ENCODE measurements at regions not wholly inside any gene's neighbourhood (a gene's known extent, or its start where the extent isn't known, plus 50 kb on each side); places are given as distances from the start of the nearest gene placed in this dataset.

DNA sequence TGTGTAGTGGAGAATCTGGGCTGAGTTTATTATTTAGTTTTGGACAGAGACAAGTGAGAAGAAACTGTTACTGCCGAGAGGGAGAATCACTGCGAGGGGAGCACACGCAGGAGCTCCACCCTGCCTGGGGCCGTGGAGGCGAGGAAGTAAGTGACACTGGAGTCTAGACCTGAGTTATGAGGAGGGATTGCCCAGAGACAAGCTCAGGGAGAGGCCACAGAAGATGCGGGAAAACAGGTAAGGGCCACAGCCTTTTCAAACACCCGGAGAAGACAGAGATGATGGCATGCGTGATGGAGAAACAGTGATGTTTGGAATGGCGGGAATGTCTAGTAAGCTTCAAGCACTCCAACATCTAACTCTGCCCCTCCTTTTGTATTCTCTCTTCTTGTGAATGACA is 84.1 kb downstream of the TNFSF11 start:
- no peak for DNase-seq (ENCODE audit: low read depth)

DNA sequence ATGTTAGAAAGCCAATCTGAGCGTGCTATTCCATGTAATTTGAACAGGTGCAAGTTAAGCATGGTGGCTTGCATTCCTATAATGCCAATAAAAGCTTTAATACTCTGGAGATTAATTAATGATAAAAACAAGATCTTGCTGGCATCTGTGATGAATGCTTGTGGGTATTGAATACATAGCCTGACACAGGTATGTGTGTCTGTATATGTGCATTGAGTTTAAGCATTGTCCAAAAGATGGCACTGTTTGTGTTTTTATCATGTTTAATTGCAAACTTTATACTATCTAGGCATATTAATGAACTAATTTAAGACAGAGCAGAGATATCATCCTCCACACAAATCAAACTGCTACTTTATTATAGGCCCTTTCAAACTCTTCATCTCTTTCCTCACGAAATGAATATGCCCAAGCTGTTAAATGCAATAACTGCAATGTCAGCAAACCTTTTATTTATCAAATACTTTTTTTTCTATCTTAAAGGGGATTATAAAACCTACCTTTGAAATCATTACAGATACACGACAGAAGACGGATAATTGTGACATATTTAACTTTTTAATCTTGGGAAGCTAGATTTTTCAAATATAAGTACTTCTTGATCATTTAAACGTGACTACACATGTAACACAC is 86.5 kb downstream of the TNFSF11 start:
- DNase-seq (ENCODE audit: low read depth) = peak; percentile 20

DNA sequence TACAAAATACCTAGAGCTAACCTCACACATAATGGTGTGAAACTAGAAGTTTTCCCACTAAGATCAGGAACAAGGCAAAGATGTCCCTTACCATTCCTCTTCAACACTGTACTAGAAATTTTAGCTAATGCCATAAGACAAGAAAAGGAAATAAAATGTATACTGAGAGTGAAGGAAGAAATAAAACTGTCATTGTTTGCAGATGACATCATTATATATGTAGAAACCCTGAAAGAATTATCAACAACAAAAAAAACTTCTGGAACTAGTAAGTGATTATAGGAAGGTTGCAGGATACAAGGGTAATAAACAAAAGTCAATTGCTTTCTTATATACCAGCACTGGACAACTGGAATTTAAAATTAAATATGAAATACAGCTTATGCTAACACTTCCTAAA is 93.7 kb downstream of the TNFSF11 start:
- no peak for DNase-seq (ENCODE audit: low read depth)

DNA sequence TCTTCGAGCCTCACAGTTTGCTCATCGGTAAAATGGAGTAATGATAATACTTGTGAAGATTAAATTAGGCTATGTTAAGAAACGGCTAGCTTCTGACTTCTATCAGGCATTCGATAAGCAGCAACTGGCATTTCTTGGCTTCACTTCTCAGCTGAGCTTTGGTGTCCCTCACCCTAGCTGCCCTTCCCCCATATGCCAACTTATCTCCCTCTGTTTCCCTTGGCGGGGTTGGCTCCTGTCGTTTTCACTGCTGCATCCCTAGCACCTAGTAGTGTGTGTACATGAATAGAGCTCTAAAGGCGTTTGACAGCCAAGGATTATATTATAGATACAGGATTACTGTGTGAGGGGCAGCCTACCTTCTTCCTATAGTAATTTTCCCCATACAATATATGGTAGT is 97.5 kb downstream of the TNFSF11 start:
- DNase-seq (ENCODE audit: low read depth) = no peak

DNA sequence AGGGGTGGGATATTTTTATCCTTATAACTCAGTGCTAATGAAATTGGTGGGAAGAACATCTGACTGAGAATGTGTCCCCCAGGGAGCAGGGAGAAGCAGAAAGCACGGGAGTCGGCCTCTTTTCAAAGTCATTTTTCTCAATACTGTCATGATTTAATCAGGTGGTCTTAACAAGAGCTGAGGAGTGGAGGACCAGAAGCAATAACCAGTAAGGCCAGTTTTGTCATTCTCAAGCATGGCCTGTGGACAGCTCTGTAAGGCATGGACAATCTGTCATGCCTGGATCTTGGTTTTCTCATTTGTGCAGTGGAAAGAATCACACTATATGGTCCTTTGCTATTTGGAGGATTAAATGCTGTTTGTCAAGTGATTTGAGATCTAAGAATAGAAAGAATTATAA is 99.7 kb downstream of the TNFSF11 start:
- no peak for DNase-seq (ENCODE audit: low read depth)

DNA sequence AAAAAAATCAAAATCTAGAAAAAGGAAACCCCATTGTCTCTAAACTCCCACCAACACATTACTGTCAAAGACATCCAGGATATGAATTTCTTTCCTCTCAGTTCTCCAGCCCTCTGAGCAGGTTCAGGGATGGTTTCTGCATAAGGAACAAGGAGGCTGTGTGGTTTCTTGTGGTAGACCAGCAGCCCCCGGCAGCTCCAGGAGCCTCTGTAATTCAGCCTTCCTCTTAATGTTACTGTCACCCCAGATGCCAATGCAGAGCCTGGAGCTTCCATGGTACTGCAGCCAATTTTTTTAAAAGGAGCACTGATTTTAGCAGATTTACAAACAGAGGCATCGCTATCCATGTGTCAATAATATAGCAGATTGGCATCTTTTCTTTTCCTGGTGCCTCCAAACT is 100.6 kb upstream of the FAM216B start:
- no peak for DNase-seq (ENCODE audit: low read depth)

DNA sequence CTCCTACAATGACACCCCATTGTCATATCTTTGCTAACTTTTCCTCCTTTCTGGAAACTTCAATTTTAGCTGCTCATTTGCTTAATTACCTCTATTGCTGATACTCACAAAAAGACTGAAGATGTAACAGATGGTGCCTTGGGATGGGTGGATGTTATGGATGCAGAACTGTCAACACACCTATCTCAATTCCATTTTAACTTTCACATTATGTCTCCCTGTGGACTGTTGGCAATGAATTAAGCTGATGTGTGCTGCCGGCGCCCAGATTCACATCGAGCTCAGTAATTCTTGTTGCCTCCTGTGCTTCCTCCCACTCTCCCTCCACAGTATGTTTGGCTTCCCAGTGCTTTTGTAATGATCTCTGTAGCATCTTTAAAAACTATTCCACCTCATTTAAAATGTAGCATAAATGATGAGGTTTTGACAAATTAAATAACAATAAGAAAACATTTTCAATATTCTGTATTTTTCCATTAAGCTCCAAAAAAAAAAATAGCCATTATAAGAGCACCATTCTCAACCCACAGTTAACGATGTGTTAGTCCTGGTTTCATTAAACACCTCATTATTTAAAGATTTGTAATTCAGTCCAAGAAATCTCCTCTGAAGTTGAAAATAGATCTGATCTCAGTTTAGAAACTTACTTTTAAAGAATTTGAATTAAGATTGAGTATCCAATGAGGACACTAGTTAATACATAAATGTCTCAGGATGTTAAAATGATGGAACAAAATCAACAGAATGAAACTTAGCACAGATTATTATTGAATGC is 99.9 kb upstream of the FAM216B start:
- DNase-seq (ENCODE audit: low read depth) = no peak

DNA sequence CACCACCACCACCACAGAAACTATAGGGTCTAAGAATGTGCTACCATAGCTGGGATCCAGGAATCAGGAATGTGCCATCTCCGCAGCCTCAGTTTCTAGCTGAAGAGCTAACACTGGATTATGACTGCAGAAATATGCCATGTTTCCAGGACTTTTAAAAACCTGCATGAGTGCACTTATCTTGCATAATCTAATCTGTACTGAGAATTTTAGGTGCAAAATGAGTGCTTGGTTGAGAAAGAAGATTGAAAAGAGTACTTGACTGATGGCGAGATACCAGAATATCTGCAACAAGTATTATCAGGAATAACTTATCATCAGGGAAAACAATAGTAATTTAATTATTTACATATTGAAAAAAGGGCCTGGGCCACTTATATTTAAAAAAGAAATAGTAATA is 97.2 kb upstream of the FAM216B start:
- DNase-seq (ENCODE audit: low read depth) = no peak

DNA sequence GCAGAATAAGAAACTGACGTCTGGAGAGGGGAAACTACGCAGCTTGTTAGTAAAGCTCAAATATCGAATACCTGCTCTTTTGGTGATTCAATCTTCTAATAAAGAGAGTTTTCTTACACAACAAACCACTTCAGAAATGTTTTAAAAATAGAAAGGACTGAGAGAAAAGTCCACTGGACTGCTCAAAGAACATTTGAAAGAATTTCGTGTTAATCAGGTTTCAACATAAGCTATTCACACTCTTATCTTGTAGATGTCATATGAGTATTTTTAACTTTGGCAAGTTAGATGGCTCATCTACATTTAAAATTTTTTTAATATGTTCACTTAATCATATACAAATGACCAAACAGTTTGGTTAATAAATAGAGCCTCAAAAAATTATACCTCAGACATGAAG is 95.6 kb upstream of the FAM216B start:
- DNase-seq (ENCODE audit: low read depth) = no peak

DNA sequence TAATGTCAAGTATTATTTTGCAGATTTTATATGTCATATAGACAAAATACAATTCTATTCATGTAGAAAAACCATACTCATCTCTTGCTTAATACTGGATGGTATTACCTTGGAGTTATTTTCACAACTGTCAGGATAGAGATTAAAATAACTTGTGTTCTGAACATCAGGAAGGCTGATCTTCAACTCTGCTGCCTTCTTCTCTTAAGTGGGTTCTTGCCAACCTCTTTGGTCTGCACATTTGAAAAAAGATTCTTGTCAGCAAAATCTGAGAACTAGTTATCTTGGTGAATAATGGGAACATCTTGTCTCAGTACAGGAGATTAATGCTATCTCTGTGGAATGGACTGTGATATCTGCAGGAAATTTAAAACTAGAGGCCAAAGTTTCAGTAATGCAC is 95.2 kb upstream of the FAM216B start:
- no peak for DNase-seq (ENCODE audit: low read depth)

DNA sequence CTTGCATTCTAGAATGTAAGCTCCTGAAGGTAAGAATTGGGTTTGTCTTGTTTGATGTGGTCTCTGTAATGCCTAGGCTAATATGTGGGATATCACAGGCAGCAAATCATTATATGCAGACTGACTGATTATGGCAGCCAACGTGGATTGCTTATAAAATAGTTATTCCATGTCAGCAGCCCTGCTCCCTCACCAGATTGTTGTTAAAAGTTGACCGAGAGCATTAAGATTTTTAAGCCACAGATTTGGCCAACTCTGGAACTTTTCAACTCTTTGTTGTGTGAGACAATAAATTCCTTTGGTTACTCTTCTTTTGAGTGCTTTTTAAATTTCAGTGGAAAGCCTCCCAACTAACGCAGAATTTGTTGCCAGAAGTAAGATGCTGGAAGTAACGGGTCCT is 92.6 kb upstream of the FAM216B start:
- no peak for DNase-seq (ENCODE audit: low read depth)

DNA sequence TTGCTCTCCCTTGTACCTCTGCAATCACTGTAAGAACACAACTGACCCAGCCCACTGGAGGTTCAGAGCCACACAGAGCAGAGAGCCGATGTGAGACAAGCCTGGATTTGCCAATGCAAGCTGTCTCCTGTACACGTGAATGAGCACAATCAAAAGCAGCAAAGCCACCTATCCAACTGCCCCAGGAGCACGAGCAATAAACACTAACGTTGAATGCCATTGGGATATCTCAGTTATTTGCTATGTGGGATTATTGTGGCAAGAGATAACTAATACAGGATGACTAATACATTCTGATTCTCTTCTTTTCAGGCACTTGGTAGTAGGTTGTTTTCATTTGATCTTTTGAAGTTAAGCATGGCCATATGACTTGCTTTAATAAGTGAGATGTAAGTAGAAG is 85.2 kb upstream of the FAM216B start:
- peak; percentile 71 for DNase-seq (ENCODE audit: low read depth)

DNA sequence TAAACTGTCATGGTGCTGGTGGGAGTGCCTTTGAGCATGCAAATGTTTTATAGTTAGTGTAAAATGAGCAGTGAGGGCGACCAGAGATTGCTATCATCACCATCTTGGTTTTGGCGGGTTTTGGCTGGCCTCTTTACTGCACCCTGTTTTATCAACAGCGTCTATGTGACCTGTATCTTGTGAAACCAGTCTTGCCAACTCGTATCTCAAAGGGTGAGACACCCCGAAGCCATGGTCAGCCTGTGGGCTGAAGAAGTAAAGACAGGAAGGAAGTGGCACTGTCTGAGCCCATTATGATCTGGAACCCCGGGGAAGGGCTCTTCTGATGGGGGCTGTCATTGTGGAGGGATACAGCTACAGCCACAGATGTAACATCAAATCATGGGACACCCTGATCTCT is 81.5 kb upstream of the FAM216B start:
- no peak for DNase-seq (ENCODE audit: low read depth)

DNA sequence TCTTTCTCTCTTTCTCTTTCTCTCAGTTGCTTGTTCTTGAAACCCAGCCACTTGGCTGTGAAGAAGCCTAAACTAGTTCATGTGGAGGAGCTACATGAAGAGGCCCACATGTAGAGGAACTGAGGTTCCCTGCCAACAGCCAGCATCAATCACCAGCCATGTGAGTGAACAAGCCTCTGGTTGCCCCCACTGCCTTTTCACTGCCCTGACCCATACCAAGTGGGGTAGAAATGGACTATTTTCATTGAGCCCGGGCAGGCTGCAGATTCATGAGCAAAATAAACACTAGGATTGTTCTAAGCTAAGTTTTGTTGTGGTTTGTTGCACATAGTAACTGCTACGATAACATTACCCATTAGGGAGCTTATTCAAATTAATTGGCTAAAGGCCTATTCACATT is 78.7 kb upstream of the FAM216B start:
- DNase-seq (ENCODE audit: low read depth) = no peak

DNA sequence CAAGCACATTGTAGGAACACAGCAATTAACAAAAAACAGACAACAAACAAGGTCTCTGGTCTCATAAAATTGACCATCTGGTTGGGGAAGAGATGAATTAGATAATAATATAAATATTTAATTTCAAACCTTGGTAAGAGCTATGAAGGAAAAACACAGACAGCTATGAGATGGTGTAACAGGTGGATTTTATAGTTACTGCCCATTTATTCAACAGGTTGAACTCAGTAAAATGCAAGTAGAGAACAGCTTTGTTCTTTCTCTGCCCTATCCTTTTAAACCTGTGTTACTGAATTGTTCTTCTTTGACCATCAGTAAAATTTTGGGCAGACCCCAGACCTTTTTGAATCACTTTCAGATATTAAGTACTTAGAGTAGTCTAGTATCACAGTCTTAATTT is 77.6 kb upstream of the FAM216B start:
- no peak for DNase-seq (ENCODE audit: low read depth)

DNA sequence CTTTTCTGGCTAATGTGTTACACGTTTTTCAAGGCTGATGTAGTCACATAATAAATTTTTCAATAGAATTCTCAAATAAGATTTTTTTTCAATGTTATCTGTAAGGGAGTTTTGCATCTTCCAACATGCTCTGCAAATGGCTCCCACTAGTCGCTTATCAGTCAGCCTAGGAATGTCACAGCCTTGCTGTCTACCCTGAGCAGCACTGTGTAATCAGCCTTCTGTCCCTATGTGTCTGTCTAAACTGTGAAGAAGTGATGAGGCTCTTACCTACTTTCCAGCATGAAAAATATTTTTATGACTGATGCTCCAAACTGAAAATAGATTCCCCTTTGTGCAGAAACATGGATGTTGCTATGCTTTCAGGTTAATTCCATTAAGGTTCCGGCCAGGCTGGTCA is 75.1 kb upstream of the FAM216B start:
- DNase-seq (ENCODE audit: low read depth) = no peak

DNA sequence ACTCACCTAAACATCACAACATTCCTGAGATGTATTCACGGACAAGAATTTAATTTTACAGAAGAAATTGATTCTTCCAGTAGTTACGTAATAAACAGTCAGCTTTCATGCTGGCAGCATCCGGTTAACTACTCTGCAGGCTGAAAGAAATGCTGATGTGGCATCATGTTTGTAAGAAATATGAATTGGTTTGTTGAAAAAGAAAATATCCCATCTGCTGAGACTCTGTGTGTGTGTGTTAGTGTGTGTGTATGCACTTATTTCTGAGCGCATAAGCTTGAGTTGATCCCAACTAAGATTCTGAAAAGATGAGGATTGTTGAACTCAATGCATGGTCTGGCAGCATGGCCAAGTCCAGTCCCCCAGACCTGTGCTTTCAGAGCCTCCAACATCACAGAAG is 74.3 kb upstream of the FAM216B start:
- no peak for DNase-seq (ENCODE audit: low read depth)

DNA sequence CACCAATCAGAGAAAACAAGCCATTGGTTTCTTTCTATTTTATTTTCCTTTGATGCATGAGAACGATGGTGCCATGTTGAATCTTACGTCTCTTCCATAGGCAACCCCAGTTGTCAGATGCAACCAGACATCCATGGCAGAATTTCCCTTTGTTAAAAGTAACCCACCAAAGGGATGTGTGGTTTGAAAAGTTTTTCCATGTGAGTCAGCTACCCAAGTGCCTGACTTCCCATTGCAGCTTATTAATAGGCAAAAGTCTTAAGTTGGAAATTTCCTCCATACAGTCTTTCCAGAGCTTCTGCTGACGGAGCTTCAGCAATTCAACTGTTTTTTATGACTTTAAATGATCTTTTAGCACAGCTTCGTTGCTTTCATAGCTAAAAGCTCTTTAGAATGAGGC is 73.8 kb upstream of the FAM216B start:
- peak; percentile 75 for DNase-seq (ENCODE audit: low read depth)

DNA sequence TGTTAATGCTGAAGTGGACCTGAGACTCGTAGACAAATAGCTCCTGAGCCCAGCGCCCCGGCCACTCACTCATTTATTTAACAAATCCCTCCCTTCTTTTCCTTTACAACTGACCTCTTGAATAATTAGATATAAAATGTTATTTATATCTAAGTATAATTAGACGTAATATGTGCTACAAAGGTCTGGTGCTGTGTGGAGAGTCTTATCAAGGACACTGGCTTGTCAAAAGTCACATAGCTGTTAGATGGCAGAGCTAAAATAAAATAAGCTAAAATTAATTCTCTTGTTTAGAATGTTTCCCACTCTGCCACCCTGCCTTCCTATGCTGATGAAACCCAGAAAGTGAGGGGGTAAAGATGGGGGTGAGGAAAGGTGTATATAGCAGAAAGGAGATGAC is 73.0 kb upstream of the FAM216B start:
- DNase-seq (ENCODE audit: low read depth) = no peak

DNA sequence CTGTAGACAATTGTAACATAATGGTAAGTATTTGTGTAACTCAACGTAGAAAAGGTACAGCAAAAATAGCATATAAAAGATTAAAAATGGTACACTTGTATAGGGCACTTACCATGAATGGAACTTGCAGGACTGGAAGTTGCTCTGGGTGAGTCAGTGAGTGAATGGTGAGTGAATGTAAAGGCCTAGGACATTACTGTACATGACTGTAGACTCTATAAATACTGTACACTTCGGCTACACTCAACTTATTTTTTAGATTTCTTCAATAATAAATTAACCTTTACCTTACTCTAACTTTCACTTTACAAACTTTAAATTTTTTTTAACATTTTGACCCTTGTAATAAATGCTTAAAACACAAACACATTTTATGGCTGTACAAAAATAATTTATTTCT is 72.1 kb upstream of the FAM216B start:
- no peak for DNase-seq (ENCODE audit: low read depth)

DNA sequence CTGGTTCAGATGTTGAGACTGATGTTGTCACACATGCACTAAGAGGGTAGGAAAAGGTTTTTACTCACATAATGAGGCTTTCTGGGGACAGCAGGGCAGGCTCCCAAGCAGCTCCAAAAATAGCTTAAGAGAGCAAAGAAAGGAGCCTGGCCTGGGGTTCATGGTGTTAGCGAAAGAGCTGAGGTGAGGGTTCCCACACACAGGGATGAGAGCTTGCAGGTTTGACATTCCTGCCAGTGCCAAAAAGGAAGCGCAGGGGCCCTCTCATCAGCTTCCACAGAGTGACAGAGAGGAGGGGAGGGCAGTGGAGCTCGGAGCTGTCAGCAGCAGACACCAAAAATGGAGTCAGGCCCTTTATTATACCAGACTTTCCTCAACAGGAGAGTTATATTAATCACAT is 65.5 kb upstream of the FAM216B start:
- no peak for DNase-seq (ENCODE audit: low read depth)

DNA sequence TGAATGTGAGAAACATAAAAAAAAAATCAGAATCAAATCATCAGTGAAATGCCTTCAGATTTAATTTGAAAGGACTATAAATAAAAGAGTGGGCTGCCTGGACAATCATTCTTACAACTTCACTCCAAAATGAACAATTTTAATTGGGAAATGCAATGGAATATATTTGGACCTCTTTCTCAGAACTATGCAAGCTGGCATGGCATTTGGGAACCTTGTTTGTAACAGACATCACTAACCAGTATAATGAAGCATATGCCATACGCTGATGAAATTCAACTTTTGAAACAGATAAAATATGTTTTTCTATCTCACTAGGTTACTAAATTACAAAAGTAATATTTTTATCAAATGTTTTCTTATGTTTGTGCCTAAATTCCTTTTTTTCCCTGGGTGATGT is 64.2 kb upstream of the FAM216B start:
- DNase-seq (ENCODE audit: low read depth) = no peak

DNA sequence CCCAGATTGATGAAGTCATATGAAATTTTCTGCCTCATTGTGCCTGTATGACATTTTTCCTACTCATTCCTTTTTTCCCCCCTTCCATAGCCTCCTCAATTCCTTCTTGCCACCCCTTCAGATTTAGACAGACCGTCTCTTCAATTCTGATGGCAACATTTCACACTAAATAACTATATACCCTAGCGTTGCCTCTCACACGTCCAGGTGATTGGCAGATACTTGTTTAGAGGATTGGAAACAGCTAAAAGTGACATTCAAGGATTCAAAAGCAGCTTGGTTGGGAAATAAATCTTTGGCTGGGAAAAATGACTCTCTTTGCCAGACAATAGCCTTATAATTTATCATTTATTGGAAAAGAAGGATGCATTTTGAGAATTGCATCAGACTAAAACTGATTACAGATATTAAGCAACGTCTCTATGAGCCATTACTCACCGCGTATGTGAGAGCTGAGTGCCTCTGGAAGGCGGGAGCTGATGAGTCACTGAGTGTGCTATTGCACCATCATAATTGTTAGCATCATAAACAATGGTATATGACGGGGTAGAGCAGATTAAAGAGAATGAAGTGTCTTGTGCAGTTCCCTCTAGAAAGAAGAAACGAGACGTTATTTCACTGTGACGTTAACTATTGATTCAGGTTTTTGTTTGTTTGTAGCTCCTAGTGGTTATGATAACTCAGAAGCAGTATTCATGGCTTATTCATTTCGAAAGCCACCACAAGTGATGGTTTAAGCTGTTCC is 61.1 kb upstream of the FAM216B start:
- peak; percentile 89 for DNase-seq (ENCODE audit: low read depth)
